Endometrial microvascular endothelial cells (primary cell): ENCODE measurements at regions not wholly inside any gene's neighbourhood (a gene's known extent, or its start where the extent isn't known, plus 50 kb on each side); places are given as distances from the start of the nearest gene placed in this dataset.
"Not testable (repeated sequence)": the region's sequence is repeated elsewhere in the genome, so short reads cannot be mapped to it uniquely, and the experiment has no call there.

Experiments used
- in situ Hi-C: cut with HindIII; loops from 2 replicates; pipeline ENCODE4 v1.10.0; 2017; ENCODE audit warnings: low sequenced_read_pairs, low pct_unique_long_range_greater_than_20kb; ENCODE audit errors: inconsistent ontology term

DNA sequence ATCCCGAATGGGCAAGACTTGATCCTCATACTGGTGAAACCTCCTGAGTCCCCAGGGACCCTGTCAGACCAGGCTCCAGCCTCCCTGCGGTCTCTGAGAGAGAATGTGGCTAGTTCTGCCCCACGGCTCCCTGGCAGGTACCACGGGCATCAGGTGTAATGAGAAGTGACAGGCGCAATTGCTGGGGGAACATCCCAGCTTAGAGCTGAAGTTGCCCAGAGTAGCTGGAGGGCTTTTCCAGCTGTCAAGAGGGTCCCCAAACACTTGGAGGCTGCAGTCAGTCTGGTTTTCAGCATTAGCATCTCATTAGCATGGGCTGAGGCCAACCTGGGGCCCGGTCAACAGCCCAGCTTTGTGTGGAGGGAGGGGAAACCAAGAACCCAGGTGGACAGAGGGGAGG, 100.0 kb upstream of the TMEM132E start:
- in situ Hi-C loops: no loop called here

DNA sequence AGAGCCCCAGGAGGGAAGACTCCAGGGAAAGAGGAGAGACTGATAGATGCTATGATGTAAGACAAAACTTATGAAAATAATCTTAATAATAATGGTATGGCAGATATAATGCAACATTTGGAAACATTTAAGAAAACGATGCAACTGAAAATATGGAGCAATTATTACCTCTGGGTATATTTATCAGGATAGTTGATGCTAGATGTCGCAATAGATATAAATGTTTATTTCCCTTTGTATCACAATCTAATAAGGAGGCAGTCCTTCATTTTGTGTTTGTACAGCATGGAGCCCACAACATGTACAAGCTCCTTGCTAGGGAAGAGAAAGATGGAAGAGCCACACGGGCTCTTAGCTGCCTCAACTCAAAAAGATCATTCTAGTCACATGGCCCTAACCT, 101.1 kb upstream of the TMEM132E start:
- in situ Hi-C loops: no loop called here

DNA sequence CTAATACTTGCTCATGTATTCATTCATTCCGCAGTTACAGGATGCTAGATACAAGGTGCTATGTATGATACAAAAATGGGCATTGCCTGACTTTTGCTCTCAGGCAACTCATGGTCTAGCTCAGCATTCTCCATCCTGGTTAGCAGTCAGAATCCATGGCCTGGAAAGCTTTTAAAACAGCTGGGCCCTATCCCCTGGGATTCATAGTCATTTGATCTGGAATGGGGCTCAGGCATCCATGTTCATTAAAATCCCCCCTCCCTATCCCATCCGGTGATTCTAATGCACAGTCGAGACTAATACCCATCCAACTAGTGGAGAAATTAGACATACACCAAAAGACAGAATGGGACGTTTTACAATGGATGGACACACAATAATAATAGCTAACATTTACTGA, 104.1 kb upstream of the TMEM132E start:
- in situ Hi-C loops: no loop called here

DNA sequence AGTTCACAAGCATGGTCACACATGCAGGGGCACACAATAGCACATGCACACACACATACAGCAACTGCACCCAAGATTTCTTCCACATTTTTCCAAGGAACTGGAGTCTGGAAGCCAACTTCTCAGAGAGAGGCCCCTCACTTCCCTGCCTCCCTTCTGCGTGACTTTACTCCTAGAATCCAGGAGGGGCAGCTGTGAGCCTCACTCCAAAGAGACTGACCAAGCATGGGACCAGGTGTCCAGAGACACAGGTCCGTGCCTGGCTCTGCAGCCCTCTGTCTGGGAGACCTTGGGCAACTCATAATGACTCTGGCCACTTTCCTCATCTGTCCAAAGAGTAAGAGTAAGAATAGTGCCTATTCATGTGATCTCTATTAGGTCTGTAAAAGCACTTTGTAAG, 104.7 kb upstream of the TMEM132E start:
- in situ Hi-C loops: no loop called here

DNA sequence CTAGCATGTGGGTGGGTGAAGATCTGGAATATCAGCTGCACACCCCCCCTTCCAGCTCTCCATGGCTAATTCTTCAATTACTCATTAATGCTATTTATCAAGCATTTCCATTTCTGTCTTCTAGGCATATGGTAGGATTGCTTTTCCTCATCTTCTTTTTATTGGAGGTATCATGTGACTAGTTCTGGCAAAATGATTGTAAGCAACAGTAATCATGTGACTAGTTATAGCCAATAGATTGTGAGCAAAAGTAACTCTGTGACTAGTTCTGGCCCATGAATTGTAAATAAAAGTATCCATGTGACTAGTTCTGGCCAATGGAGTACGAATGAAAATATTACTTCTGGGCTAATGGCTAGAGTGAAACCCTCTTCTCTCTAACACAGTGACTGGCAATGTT, 107.0 kb upstream of the TMEM132E start:
- in situ Hi-C loops: no loop called here

DNA sequence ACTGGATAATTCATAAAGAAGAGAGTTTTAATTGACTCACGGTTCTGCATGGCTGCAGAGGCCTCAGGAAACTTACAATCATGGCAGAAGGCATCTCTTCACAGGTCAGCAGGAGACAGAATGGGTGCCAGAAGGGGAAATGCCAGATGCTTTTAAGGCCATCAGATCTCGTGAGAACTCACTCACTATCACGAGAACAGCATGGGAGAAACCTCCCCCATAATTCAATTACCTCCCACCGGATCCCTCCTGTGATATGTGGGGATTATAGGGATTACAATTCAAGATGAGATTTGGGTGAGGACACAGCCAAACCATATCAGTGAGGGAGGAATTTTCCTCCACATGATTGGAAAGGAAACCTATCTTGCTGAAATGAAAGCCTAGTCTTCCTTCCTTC, 108.1 kb upstream of the TMEM132E start:
- in situ Hi-C loops: not testable (repeated sequence)

DNA sequence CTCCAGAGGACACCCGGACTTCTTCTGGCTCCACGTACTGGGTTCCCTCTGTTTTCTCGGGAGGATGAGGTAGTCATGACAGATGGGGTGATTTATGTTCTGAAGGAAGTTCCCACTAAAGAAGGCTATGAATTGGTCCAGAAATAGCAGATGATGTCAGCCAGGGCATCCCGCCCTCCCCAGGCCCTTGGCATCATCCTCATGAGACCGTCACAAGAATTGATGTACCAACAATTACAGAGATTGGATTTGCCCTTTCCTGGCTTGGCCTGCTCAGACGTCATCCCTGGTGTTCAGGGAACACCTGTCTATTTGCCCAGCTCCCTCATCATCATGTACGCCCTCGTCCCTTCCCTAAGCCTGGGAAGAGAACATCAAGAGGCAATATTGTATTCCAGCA, 102.8 kb upstream of the CCL1 start:
- in situ Hi-C loops: no loop called here

DNA sequence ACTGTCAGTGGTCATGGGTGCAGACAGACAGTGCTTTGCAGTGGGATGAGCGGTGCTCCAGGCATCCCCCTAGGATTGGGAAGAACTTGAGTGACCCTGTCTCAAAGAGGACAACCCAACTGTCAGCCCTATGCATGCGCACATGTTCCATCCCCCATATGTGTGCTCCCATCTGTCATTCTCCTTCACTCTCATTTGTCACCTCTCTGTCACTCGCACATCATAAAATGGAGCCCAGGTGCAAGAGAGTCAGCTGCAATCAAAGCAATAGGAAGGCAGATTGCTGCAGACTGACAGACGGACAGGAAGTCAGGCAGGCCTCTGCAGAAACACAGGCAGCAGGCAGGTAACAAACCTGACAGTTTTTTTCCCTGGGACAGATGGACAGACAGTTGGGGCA, 101.8 kb upstream of the CCL1 start:
- in situ Hi-C loops: no loop called here

DNA sequence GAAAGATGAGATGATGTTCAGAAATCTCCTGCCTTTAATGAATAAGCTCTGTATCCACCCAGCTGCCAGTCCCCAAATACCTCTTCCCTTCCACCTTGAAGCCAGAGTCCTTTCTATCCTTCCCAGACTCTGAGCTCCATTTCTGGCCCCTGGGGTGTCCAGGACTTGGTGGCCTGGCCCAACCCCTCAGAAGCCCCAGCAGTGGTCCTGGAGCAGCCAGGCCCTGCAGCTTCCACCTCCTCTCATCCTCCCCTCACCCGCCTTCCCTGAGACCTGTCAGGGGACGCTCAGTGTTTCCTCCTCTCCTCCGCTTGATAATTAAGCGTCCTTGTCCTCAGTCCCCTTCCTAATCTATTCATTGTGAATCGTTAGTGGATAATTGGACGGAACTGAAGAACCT, 95.2 kb upstream of the CCL1 start:
- in situ Hi-C loops: no loop called here

DNA sequence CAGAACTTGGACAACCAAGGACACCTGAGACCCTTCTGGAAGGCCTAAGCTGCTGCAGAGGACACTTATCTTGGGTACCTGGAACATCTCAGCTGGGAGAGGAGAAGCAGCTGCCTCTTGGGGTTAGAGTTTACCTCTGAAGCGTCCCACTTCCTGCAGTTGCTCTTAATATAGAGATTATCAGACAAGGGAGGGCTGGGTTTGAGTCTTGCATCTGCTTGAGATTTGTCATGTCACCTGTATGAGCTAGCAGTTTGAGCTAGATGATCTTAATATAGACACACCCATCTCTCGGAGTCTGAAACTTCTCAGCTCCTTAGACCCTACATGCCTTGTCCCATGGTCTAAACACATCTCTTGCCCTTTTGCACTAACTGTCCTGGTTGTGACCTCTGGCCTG, 93.1 kb upstream of the CCL1 start:
- in situ Hi-C loops: no loop called here

DNA sequence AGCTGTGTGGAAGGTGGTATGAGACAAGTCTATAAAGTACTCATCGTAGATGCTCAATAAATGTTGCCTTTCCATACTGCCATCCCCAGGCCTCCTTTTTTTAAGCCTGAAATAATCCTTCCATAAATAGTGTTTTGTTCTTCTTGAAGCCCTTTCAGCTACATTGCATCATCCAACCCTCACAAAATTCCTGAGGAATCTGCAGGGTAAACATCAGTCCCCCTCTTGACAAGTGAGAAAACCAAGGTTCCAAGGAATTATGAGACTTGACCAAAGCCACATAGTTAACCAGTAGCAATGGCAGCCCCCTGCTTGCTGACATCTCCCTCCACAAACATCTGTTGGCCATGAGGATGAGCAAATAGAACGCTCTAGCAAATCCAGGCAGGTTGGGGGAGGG, 89.7 kb upstream of the CCL1 start:
- in situ Hi-C loops: no loop called here

DNA sequence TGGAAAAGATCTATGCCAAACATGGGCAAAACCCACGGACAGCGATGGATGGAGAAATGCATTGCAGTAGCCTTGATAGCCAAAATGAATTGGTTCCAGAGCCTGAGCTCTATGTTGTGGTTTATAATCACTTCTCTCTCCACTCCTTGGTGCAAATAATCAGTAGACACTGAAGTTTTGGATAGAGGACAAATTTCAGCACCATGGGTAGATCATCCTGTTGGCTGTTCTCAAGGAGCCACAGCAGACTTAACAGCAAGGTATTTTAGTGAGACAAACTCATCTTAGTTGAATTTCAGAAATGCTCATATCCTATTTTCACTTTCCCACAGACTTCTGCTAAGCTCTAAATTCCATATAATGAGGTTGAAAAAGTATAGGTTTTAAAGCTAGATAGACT, 88.3 kb upstream of the CCL1 start:
- in situ Hi-C loops: no loop called here

DNA sequence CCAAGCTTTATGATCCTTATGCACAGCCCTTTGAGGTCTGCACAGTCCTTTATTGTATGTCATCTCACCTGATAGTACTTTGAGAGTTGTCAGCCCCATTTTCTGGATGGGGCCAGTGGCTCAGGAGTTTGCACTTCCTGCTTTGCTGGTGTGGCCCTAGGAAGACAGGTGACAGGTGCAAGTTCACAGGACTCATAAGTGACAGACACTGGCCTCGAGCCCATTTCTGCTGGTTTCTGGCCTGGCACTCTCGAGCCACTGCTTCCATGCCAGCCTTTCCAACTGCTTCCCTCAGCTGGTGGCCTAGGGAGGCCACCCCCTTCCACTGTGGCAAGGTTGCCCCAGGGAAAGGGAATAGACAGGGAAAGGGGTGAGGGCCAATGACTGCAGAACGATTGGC, 84.4 kb upstream of the CCL1 start:
- in situ Hi-C loops: no loop called here

DNA sequence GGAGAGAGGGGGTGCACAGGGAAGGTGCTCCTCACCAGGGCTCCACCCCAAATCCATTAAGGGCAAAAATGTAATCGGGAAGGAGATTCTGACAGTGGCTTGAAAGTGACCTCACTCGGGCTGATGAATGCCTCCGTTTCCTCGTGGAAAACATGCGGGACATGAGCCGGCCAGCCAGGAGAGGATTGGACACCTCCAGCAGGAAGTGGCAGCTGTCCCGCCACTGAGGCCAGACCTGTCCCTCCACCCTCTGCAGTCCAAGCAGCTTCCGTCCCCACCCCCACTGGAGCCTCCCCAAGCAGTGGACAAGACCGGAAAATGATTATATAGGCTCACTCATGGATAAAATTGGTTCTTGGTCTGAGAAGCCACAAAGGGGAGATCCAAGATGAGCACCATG, 82.1 kb upstream of the CCL1 start:
- in situ Hi-C loops: no loop called here

DNA sequence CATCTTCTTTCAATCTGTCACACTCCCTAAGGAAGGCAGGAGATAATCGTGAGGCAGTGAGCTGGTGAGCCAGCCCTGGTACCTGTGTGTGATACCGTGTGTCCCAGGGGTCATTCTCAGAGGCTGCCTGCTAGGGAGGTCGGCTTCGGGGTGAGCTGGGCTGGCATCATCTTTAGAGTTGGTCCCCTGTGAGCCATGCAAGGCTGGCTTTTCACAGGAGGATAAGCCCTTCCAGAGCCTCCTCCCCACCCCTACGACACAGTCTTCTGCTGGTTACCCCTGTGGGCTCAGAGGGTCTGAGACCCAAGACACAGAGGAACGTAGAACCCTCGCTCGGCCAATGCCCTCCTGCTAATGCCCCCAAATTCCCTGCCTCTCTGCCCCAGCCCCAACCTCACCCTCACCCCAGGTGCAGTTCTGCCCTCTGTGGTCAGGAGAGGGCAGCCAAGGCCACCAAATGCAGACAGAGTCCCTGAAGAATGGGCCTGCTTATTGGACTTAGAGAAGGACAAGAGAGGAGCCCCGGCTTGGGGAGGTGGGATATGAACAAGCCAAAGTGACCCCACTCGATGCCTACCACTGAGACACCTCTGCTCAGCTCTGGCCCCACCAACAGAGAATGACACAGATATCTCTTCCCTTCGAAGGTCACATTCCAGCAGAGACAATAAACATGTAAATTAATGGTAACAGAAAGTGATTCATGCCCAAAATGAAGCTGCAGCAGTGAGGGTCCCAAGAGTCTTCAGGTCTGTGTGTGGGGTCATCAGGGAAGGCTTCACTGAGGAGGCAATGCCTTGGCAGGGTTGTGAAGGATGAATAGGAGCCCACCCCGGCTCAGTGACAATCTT, 80.8 kb upstream of the CCL1 start:
- in situ Hi-C loops: no loop called here

DNA sequence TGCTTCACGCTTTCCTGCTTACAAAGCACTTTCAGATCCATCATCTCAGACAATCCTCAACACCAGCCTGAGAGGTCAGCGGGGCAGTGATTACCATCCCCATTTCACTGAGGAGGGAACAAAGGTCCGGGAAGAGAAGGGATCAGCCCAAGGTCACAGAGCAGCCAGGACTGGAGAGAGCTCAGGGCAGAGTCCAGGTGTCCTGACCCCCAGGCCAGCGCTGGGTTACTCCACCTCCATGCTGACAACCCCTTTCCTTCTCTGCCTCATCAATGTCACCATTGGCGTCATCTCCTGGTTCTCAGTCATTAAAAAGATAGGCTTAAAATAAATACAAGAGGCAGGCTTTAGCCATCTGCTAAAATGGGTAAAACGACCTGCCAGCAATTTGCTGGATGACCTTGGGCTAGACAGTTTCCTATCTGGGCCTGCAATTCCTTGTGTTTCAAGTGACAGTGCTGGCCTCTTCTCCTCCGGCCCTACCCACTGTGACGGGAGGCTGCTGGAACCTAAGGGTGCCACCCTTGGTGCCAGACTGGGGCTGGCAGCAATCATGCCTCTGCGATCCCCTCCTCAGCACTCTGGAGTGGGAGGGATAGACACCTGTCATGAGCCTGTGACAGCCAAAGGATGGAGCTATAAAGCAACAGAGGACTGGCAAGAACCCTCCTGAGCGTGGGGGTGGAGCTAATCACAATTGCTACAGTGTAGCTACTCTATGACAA, 79.5 kb upstream of the CCL1 start:
- in situ Hi-C loops: no loop called here

DNA sequence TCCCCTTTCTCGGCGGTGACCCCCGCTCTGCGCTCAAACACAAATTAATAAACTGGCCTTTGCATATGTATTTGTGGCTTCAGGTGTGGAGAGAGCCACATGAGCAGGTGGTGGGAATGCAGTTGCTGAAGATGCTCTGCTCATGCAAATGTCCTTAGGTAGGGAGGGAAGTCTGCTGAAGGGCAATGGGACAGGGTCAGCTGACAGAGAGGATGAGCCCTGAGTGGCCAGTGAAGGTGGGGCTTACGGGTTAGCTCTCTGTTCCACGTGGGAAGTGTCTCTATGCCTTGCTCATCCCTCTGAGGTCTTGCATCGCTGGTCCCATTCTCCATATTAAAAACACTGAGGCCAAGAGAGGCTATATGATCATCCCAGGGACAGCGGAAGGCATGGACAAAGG, 74.2 kb upstream of the CCL1 start:
- in situ Hi-C loops: no loop called here

DNA sequence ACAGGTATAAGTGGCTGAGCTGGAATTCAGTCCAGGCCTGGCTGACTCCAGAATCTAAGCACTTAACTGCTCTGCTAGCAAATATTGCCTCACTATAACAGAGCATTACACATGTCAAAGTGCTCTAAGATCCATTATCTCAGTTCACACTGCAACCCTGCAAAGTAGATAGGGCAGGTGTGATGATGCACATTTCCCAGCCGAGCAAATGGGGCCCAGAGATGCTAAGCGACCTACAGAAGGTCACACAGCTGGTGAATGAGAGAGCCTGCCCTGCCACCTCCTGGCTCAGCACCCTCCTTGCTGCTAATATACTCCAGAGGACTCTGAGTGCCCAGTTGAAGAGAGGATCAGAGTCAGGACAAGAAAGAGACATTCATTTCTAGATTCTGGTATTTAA, 73.6 kb upstream of the CCL1 start:
- in situ Hi-C loops: no loop called here

DNA sequence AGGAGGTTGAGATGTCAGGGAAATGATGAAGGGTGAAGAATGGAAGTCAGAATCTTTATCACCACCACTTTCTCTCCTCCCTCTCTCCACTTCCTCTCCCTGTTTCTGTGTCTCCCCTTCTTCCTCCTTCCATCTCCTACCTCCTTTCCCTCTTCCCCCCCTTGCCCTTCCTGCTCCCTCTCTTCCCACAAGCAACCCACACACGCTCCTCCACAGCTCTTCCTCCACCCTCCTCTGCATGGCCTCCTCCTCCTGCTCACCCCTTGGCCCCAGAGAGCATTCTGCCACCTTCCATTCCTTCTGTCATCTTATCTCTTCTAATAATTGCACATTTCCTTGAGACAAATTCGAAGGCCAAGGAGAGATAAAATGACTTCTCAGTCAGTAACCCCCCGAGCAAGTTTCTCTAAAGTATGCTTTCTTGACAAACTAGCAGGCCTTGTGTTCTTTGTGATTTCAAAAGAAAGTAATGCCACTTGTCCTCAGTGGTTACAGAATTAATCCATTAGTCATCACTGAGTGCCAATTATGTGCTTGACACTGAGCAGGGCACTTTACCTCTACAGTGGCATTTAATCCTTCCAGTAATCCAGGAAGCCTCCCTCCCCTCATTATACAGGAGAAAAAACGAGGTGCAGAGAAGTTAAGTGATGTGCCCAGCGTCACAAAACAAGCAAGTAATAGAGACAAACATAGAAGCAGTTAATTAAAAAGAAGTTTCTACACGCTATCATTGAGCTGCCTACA, 72.3 kb upstream of the CCL1 start:
- in situ Hi-C loops: no loop called here

DNA sequence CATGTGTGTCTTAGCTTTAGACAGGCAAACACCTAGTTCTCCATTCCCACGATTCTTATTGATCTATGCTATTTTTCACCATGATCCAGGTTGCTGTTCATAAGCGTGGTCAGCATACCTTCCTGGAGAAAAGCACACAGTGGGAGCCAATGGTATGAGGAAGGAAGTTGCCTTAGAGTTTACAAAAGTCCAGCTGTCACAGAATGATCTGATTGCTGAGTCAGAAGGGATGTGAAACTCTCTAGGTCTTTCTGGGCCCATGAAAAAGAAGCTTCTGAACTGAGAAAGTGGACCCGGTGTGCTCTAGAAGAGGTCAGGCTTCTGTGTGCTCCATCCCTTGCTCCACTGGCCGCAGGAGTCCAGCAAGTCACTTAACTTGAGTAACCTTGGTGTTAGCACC, 71.0 kb upstream of the CCL1 start:
- in situ Hi-C loops: no loop called here
